ENCODE measurements at regions not wholly inside any gene's neighbourhood (a gene's known extent, or its start where the extent isn't known, plus 50 kb on each side); places are given as distances from the start of the nearest gene placed in this dataset.
A peak's percentile ranks its signal among the peaks of the same experiment; 100 is the strongest.

- no peak for DNase-seq (ENCODE audit: low spot score)
Observed at GRCh38 chr7:97466999-97467740, 264.7 kb upstream of the TAC1 start.

GRCh38 chr7:97468493-97468892 lies 263.4 kb upstream of the TAC1 start:
- no peak for DNase-seq (ENCODE audit: low spot score)

- no peak for DNase-seq (ENCODE audit: low spot score)
Observed at GRCh38 chr7:97470726-97471125, 261.2 kb upstream of the TAC1 start.

- DNase-seq (ENCODE audit: low spot score), result no peak
Observed at GRCh38 chr7:97471491-97471890, 260.4 kb upstream of the TAC1 start.

- no peak for DNase-seq (ENCODE audit: low spot score)
Observed at GRCh38 chr7:97479740-97480290, 252.1 kb upstream of the TAC1 start.

- DNase-seq (ENCODE audit: low spot score), result no peak
Observed at GRCh38 chr7:97480772-97481390, 251.0 kb upstream of the TAC1 start.

- no peak for DNase-seq (ENCODE audit: low spot score)
Observed at GRCh38 chr7:97495487-97495886, 236.4 kb upstream of the TAC1 start.

- peak; percentile 79 for DNase-seq (ENCODE audit: low spot score)
Observed at GRCh38 chr7:97499204-97499603, 232.7 kb upstream of the TAC1 start.

GRCh38 chr7:97503367-97504094 lies 228.4 kb upstream of the TAC1 start:
- DNase-seq (ENCODE audit: low spot score), result no peak

- DNase-seq (ENCODE audit: low spot score), result no peak
Observed at GRCh38 chr7:97506728-97507127, 225.2 kb upstream of the TAC1 start.

GRCh38 chr7:97512441-97513207 lies 219.3 kb upstream of the TAC1 start:
- DNase-seq (ENCODE audit: low spot score), result no peak

- no peak for DNase-seq (ENCODE audit: low spot score)
Observed at GRCh38 chr7:97513326-97513725, 218.6 kb upstream of the TAC1 start.

GRCh38 chr7:97541188-97541587 lies 190.7 kb upstream of the TAC1 start:
- DNase-seq (ENCODE audit: low spot score), result no peak

- DNase-seq (ENCODE audit: low spot score), result peak; percentile 24
Observed at GRCh38 chr7:97555857-97556421, 175.9 kb upstream of the TAC1 start.

GRCh38 chr7:97565665-97566064 lies 166.2 kb upstream of the TAC1 start:
- no peak for DNase-seq (ENCODE audit: low spot score)

GRCh38 chr7:97573065-97573464 lies 158.8 kb upstream of the TAC1 start:
- DNase-seq (ENCODE audit: low spot score), result no peak

- DNase-seq (ENCODE audit: low spot score), result no peak
Observed at GRCh38 chr7:97576043-97576442, 155.8 kb upstream of the TAC1 start.

- no peak for DNase-seq (ENCODE audit: low spot score)
Observed at GRCh38 chr7:97578225-97578624, 153.7 kb upstream of the TAC1 start.

GRCh38 chr7:97580205-97580604 lies 151.7 kb upstream of the TAC1 start:
- no peak for DNase-seq (ENCODE audit: low spot score)

GRCh38 chr7:97595439-97595838 lies 136.4 kb upstream of the TAC1 start:
- DNase-seq (ENCODE audit: low spot score), result no peak

GRCh38 chr7:97601931-97602457 lies 129.9 kb upstream of the TAC1 start:
- DNase-seq (ENCODE audit: low spot score), result no peak

GRCh38 chr7:97620495-97620894 lies 111.4 kb upstream of the TAC1 start:
- DNase-seq (ENCODE audit: low spot score), result no peak

All from RKO (cell line).